CD4-positive, alpha-beta T cell (primary cell): ENCODE measurements at regions not wholly inside any gene's neighbourhood (a gene's known extent, or its start where the extent isn't known, plus 50 kb on each side); places are given as distances from the start of the nearest gene placed in this dataset.

ENCODE experiments used
- ATAC-seq: fragments of 200-7000 bp; cut with Tn5 transposase; one replicate; pipeline ENCODE4 v1.10.0; 2022; ENCODE audit warnings: mild to moderate bottlenecking; ENCODE audit not compliant: poor library complexity
- CTCF ChIA-PET: fragments of 350-600 bp; sonication (Branson Sonifier 250); formaldehyde crosslinking; loops from one replicate; lab custom pipeline; 2021; ENCODE audit warnings: antibody characterized with exemption, inconsistent platforms; lab: Charles Lee
- POLR2A ChIA-PET: fragments of 350-600 bp; sonication (Branson Sonifier 250); formaldehyde crosslinking; loops from one replicate; lab custom pipeline; 2021; ENCODE audit warnings: antibody characterized with exemption, inconsistent platforms; lab: Charles Lee
- DNase-seq, 14 experiments: peaks; one replicate each; pipeline ENCODE4 v3.0.0-alpha.2; 2013 to 2020; ENCODE audit warnings: mixed read lengths in 2 of 14
- H3K27ac ChIP-seq, 2 donors: one replicate each; pipeline versions ENCODE4 v1.5.1 to v1.7.0; 2013; ENCODE audit warnings: low read length in 2 of 2, low read depth in 1 of 2, mild to moderate bottlenecking in 1 of 2
- H3K27me3 ChIP-seq, 2 experiments: 1 replicate in 1 of 2; 2 replicates in 1 of 2; pipeline versions ENCODE4 v1.6.1 to v1.7.0; 2013; ENCODE audit warnings: low read length in 2 of 2, control low read depth in 1 of 2, mild to moderate bottlenecking in 1 of 2, moderate library complexity in 1 of 2; ENCODE audit not compliant: insufficient read depth in 2 of 2, control insufficient read depth in 1 of 2
- H3K36me3 ChIP-seq: one replicate; pipeline ENCODE4 v1.6.1; 2013; ENCODE audit warnings: low read length, control low read depth; ENCODE audit not compliant: insufficient read depth
- H3K4me1 ChIP-seq: one replicate; pipeline ENCODE4 v1.6.1; 2013; ENCODE audit warnings: low read length, control low read depth; ENCODE audit not compliant: insufficient read depth
- H3K4me3 ChIP-seq: one replicate; pipeline ENCODE4 v1.5.1; 2013; ENCODE audit warnings: mild to moderate bottlenecking, low read length, moderate library complexity
- H3K9me3 ChIP-seq, 2 experiments: 1 replicate in 1 of 2; 2 replicates in 1 of 2; pipeline versions ENCODE4 v1.6.1 to v1.7.0; 2013; ENCODE audit warnings: low read length in 2 of 2, mild to moderate bottlenecking in 2 of 2, control low read depth in 1 of 2, moderate library complexity in 1 of 2; ENCODE audit not compliant: control insufficient read depth in 1 of 2, insufficient read depth in 1 of 2
- H3K27ac Mint-ChIP-seq: one replicate; pipeline ENCODE4 v1.8.0; 2020; ENCODE audit warnings: mixed read lengths
- H3K27me3 Mint-ChIP-seq: one replicate; pipeline ENCODE4 v1.8.0; 2021; ENCODE audit warnings: mixed read lengths
- H3K36me3 Mint-ChIP-seq: one replicate; pipeline ENCODE4 v1.8.0; 2021; ENCODE audit warnings: low read depth, mixed read lengths
- H3K4me1 Mint-ChIP-seq: one replicate; pipeline ENCODE4 v1.8.0; 2021; ENCODE audit warnings: low read depth, mixed read lengths
- H3K4me3 Mint-ChIP-seq: one replicate; pipeline ENCODE4 v1.8.0; 2020; ENCODE audit warnings: mild to moderate bottlenecking, mixed read lengths
- H3K9me3 Mint-ChIP-seq: one replicate; pipeline ENCODE4 v1.8.0; 2020; ENCODE audit warnings: mixed read lengths
- intact Hi-C, 2 experiments: fragments of 100-400 bp; cut with DNase I in 1 of 2; cut with micrococcal nuclease in 1 of 2; formaldehyde crosslinking; loops; one replicate each; pipeline versions ENCODE4 v1.15.1 to v1.9.0; 2023 to 2025; cut with DNase I, micrococcal nuclease
- TF ChIP-seq, protein P1 (sequence below): fragments of 200-600 bp; IDR thresholded peaks from one replicate; pipeline ENCODE4 v1.8.0; 2022; ENCODE audit warnings: antibody characterized with exemption, mild to moderate bottlenecking

DNA sequence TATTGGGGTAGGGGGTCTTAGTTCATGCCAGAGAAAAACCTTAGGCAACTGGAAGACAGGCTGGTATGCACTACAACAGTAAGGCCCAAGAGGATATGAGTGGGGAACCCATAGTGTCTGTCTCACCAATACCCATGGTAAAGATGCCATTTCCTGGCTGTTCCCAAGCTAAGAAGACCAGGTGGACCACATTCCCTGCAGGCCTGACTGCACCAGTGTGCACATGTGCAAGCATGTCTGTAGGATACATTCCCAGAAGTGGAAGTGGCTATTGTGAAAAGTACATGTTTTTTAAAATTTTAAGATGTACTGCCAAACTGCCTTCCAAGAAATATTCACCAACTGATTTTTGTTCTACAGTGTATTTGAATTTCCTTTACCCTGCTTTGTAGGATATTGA, 207.3 kb upstream of the CTNNB1 start:
- Histone ChIP-seq H3K4me3 (no peak overlapping the region), H3K9me3 (no peaks in the 10 kb centered on the region), H3K27ac (no peak overlapping the region), H3K4me1 (no peaks in the 10 kb centered on the region), H3K27me3 (peaks cover 0 to 9% of the 10 kb centered on the region in 2 experiments), H3K36me3 (no peaks in the 10 kb centered on the region)
- intact Hi-C loops, result no loop called here
- Mint-ChIP-seq H3K27ac (no peak overlapping the region), H3K27me3 (peaks cover 10% of the 10 kb centered on the region), H3K4me3 (no peak overlapping the region), H3K4me1 (no peaks in the 10 kb centered on the region), H3K36me3 (no peaks in the 10 kb centered on the region), H3K9me3 (no peaks in the 10 kb centered on the region)
- POLR2A ChIA-PET, result no interaction called here
- CTCF ChIA-PET, result no interaction called here
- ATAC-seq, result no peak
- DNase-seq, result no peak
- TF ChIP-seq, protein P1, sequence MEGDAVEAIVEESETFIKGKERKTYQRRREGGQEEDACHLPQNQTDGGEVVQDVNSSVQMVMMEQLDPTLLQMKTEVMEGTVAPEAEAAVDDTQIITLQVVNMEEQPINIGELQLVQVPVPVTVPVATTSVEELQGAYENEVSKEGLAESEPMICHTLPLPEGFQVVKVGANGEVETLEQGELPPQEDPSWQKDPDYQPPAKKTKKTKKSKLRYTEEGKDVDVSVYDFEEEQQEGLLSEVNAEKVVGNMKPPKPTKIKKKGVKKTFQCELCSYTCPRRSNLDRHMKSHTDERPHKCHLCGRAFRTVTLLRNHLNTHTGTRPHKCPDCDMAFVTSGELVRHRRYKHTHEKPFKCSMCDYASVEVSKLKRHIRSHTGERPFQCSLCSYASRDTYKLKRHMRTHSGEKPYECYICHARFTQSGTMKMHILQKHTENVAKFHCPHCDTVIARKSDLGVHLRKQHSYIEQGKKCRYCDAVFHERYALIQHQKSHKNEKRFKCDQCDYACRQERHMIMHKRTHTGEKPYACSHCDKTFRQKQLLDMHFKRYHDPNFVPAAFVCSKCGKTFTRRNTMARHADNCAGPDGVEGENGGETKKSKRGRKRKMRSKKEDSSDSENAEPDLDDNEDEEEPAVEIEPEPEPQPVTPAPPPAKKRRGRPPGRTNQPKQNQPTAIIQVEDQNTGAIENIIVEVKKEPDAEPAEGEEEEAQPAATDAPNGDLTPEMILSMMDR, result no peak

DNA sequence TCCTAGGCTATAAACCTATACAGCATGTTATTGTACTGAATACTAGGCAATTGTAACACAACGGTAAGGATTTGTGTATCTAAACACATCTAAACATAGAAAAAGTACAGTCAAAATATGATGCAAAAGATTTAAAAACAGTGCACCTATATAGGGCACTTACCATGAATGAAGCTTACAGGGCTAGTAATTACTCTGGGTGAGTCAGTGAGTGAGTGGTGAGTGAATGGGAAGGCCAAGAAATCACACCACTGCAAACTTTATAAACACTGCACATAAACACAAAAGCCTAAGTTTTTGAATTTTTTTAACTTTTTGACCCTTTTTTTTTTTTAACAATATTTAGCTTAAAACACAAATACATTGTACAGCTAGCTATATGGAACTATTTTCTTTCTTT, 204.7 kb upstream of the CTNNB1 start:
- H3K27me3 Mint-ChIP-seq, result no peaks in the 10 kb centered on the region
- Histone ChIP-seq H3K27ac (no peak overlapping the region), H3K9me3 (no peaks in the 10 kb centered on the region), H3K27me3 (peaks cover 0 to 7% of the 10 kb centered on the region in 2 experiments), H3K4me1 (no peaks in the 10 kb centered on the region), H3K4me3 (no peak overlapping the region), H3K36me3 (no peaks in the 10 kb centered on the region)
- intact Hi-C loops, result no loop called here
- H3K4me1 Mint-ChIP-seq, result no peaks in the 10 kb centered on the region
- no peak overlapping the region for H3K27ac Mint-ChIP-seq
- TF ChIP-seq, protein P1, result no peak
- ChIA-PET POLR2A (no interaction called here), CTCF (no interaction called here)
- DNase-seq, result no peak
- no peak overlapping the region for H3K4me3 Mint-ChIP-seq
- H3K36me3 Mint-ChIP-seq, result no peaks in the 10 kb centered on the region
- ATAC-seq, result no peak
- H3K9me3 Mint-ChIP-seq, result no peaks in the 10 kb centered on the region

DNA sequence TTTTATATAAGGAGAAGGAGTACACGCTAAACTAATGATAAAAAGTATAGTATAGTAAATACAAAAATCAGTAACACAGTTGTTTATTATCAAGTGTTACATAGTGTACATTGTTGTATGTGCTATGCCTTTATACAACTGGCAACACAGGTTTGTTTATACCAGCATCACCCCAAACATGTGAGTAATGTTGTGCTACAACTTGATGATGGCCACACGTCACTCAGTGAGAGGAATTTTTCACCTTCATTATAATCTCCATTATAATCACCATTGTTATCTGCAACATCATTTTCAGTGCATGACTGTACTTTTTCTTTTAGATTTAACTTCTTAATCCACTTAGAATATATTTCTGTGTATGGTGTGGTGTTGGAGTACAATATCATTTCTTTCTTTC, 204.0 kb upstream of the CTNNB1 start:
- ATAC-seq, result no peak
- H3K4me1 Mint-ChIP-seq, result no peaks in the 10 kb centered on the region
- Histone ChIP-seq H3K27me3 (peaks cover 0 to 4% of the 10 kb centered on the region in 2 experiments), H3K36me3 (no peaks in the 10 kb centered on the region), H3K9me3 (no peaks in the 10 kb centered on the region), H3K4me1 (no peaks in the 10 kb centered on the region), H3K27ac (no peak overlapping the region), H3K4me3 (no peak overlapping the region)
- H3K4me3 Mint-ChIP-seq, result no peak overlapping the region
- H3K27ac Mint-ChIP-seq, result no peak overlapping the region
- TF ChIP-seq, protein P1, result no peak
- ChIA-PET CTCF (no interaction called here), POLR2A (no interaction called here)
- intact Hi-C loops, result no loop called here
- H3K9me3 Mint-ChIP-seq, result no peaks in the 10 kb centered on the region
- H3K36me3 Mint-ChIP-seq, result no peaks in the 10 kb centered on the region
- H3K27me3 Mint-ChIP-seq, result no peaks in the 10 kb centered on the region
- DNase-seq, result no peak
